IMR-90 (cell line): ENCODE measurements at regions not wholly inside any gene's neighbourhood (a gene's known extent, or its start where the extent isn't known, plus 50 kb on each side); places are given as distances from the start of the nearest gene placed in this dataset.

Experiments used
- ATAC-seq: fragments of 200-7000 bp; cut with Tn5 transposase; 2 replicates; pipeline ENCODE4 v1.9.1; 2020; ENCODE audit warnings: low read depth, mild to moderate bottlenecking, moderate library complexity
- BruUV-seq: library from RNA; stranded (reverse); fragments of 400-500 nt; replicated peaks from 2 replicates; lab custom pipeline; 2021; lab: Mats Ljungman, UMichigan
- CTCF ChIA-PET: fragments of 300-600 bp; formaldehyde crosslinking; extraction: SDS; loops from one replicate; lab custom pipeline; 2021; ENCODE audit warnings: antibody characterized with exemption; lab: Yijun Ruan, JAX
- POLR2A ChIA-PET: fragments of 300-600 bp; sonication (Branson Sonifier 250); formaldehyde crosslinking; loops from one replicate; lab custom pipeline; 2022; ENCODE audit warnings: antibody characterized with exemption; ENCODE audit not compliant: unreplicated experiment; lab: Charles Lee
- DNase-seq: peaks from one replicate; pipeline ENCODE4 v3.0.0; 2013
- H2AFZ ChIP-seq: replicated peaks from 2 replicates; pipeline ENCODE3; 2013; ENCODE audit warnings: low read length, mild to moderate bottlenecking; ENCODE audit not compliant: poor library complexity
- H2AK5ac ChIP-seq: 2 replicates; pipeline ENCODE4 v1.6.1; 2013; ENCODE audit warnings: low read depth, low read length, inconsistent platforms
- H2AK9ac ChIP-seq: replicated peaks from 2 replicates; pipeline ENCODE3; 2013; ENCODE audit warnings: mild to moderate bottlenecking, low read depth, low read length, moderate library complexity; ENCODE audit not compliant: poor library complexity
- H2BK120ac ChIP-seq: 2 replicates; pipeline ENCODE4 v1.6.1; 2013; ENCODE audit warnings: low read depth, low read length, inconsistent platforms
- H2BK15ac ChIP-seq: 3 replicates; pipeline ENCODE4 v1.6.1; 2013; ENCODE audit warnings: low read depth, low read length, inconsistent platforms
- H2BK20ac ChIP-seq: 2 replicates; pipeline ENCODE4 v1.6.1; 2013; ENCODE audit warnings: low read depth, mild to moderate bottlenecking, inconsistent platforms, low read length, moderate library complexity
- H2BK5ac ChIP-seq: 2 replicates; pipeline ENCODE4 v1.6.1; 2013; ENCODE audit warnings: mild to moderate bottlenecking, low read depth, low read length, inconsistent platforms; ENCODE audit not compliant: poor library complexity, severe bottlenecking
- H3K14ac ChIP-seq: replicated peaks from 2 replicates; pipeline ENCODE4 v1.6.1; 2013; ENCODE audit warnings: low read depth, low read length, inconsistent platforms
- H3K18ac ChIP-seq: 2 replicates; pipeline ENCODE4 v1.6.1; 2013; ENCODE audit warnings: low read depth, low read length, control low read depth
- H3K23ac ChIP-seq: 2 replicates; pipeline ENCODE4 v1.6.1; 2013; ENCODE audit warnings: low read depth, low read length, inconsistent platforms
- H3K27ac ChIP-seq: 2 replicates; pipeline ENCODE4 v1.5.1; 2013; ENCODE audit warnings: mild to moderate bottlenecking, control low read depth, low read length; ENCODE audit not compliant: insufficient read depth
- H3K27me3 ChIP-seq: 2 replicates; pipeline ENCODE4 v1.6.1; 2013; ENCODE audit warnings: low read length; ENCODE audit not compliant: control insufficient read depth, insufficient read depth
- H3K36me3 ChIP-seq: 2 replicates; pipeline ENCODE4 v1.6.1; 2013; ENCODE audit warnings: low read length, mixed read lengths; ENCODE audit not compliant: control insufficient read depth, insufficient read depth
- H3K4ac ChIP-seq: 2 replicates; pipeline ENCODE4 v1.6.1; 2013; ENCODE audit warnings: low read depth, low read length, inconsistent platforms
- H3K4me1 ChIP-seq: 2 replicates; pipeline ENCODE4 v1.6.1; 2013; ENCODE audit warnings: low read length, mixed read lengths; ENCODE audit not compliant: control insufficient read depth, insufficient read depth
- H3K4me2 ChIP-seq: 2 replicates; pipeline ENCODE4 v1.6.1; 2013; ENCODE audit warnings: low read depth, mild to moderate bottlenecking, control low read depth, low read length, moderate library complexity
- H3K4me3 ChIP-seq: 2 replicates; pipeline ENCODE4 v1.5.1; 2013; ENCODE audit warnings: low read depth, mild to moderate bottlenecking, control low read depth, low read length, moderate library complexity; ENCODE audit not compliant: insufficient read depth
- H3K56ac ChIP-seq: 2 replicates; pipeline ENCODE4 v1.6.1; 2013; ENCODE audit warnings: low read length, inconsistent platforms; ENCODE audit not compliant: insufficient read depth; ENCODE audit errors: extremely low read depth
- H3K79me1 ChIP-seq, 2 experiments: 2 replicates each; pipeline ENCODE4 v1.6.1; 2013; ENCODE audit warnings: low read length in 2 of 2, inconsistent platforms in 1 of 2, low read depth in 1 of 2
- H3K9ac ChIP-seq: 2 replicates; pipeline ENCODE4 v1.6.1; 2013; ENCODE audit warnings: low read depth, low read length, control low read depth
- H3K9me1 ChIP-seq: 2 replicates; pipeline ENCODE4 v1.6.1; 2013; ENCODE audit warnings: low read length, inconsistent platforms; ENCODE audit not compliant: insufficient read depth
- H3K9me3 ChIP-seq: 2 replicates; pipeline ENCODE4 v1.6.1; 2013; ENCODE audit warnings: low read length; ENCODE audit not compliant: control insufficient read depth, insufficient read depth
- H4K20me1 ChIP-seq: 2 replicates; pipeline ENCODE4 v1.6.1; 2013; ENCODE audit warnings: low read length, inconsistent platforms; ENCODE audit not compliant: insufficient read depth
- H4K5ac ChIP-seq: 2 replicates; pipeline ENCODE4 v1.6.1; 2013; ENCODE audit warnings: mild to moderate bottlenecking, low read depth, low read length, control low read depth
- H4K8ac ChIP-seq, 2 experiments: 2 replicates each; pipeline ENCODE4 v1.6.1; 2013; ENCODE audit warnings: low read depth in 2 of 2, low read length in 2 of 2, control low read depth in 1 of 2, inconsistent platforms in 1 of 2
- H4K91ac ChIP-seq: 2 replicates; pipeline ENCODE4 v1.6.1; 2013; ENCODE audit warnings: low read depth, low read length, inconsistent platforms; ENCODE audit not compliant: insufficient read depth
- MXI1 ChIP-seq: IDR thresholded peaks from 2 replicates; pipeline ENCODE4 v1.6.1; 2012; ENCODE audit warnings: low read depth, mild to moderate bottlenecking, low read length, moderate library complexity, borderline replicate concordance
- whole genome bisulfite sequencing, 2 experiments: methylation state at CpG; one replicate each; pipeline versions ENCODE4 v1.1.5 to v1.1.7; 2013; ENCODE audit warnings: missing lambda C conversion rate in 2 of 2; ENCODE audit not compliant: insufficient read length in 1 of 2; ENCODE audit errors: extremely low coverage in 2 of 2; 5-methylcytosine and 5-hydroxymethylcytosine counted together
- dilution Hi-C: fragments of 300-500 bp; cut with HindIII; formaldehyde crosslinking; loops from one replicate; pipeline ENCODE4 v1.14.3; 2018; ENCODE audit warnings: low sequenced_read_pairs; ENCODE audit not compliant: unreplicated experiment
- in situ Hi-C: fragments of 300-500 bp; cut with MboI; formaldehyde crosslinking; loops from 3 replicates; pipeline ENCODE4 v1.14.3; 2019; ENCODE audit warnings: low sequenced_read_pairs, inconsistent platforms, mixed read lengths
- intact Hi-C: fragments of 100-400 bp; cut with micrococcal nuclease; formaldehyde crosslinking; loops from 2 replicates; pipeline ENCODE4 v1.10.0; 2022

GRCh38 chr9:13878241-13878711 is 435.7 kb downstream of the NFIB start:
- no peaks in the 10 kb centered on the region for H3K27me3 ChIP-seq
- H2AK9ac ChIP-seq: no peak overlapping the region
- no peak overlapping the region for H3K4ac ChIP-seq
- no peak overlapping the region for H2BK5ac ChIP-seq
- H3K14ac ChIP-seq: no peak overlapping the region
- no peak overlapping the region for H2BK20ac ChIP-seq
- H3K23ac ChIP-seq: no peak overlapping the region
- H3K79me1 ChIP-seq: no peaks in the 10 kb centered on the region
- no peak overlapping the region for H3K56ac ChIP-seq
- no peak overlapping the region for H3K18ac ChIP-seq
- H2BK15ac ChIP-seq: no peak overlapping the region
- ChIA-PET CTCF (no interaction called here), POLR2A (no interaction called here)
- no peaks in the 10 kb centered on the region for H3K4me1 ChIP-seq
- no peak overlapping the region for H3K4me2 ChIP-seq
- TF ChIP-seq MXI1: no peak
- H4K5ac ChIP-seq: no peak overlapping the region
- dilution Hi-C loops (no loop called here), in situ Hi-C loops (no loop called here), intact Hi-C loops (no loop called here)
- no CpG with 5 or more reads among the region's 3 CpGs for WGBS, 2 experiments
- no TSS peak for BruUV-seq
- no peaks in the 10 kb centered on the region for H3K9me1 ChIP-seq
- H4K8ac ChIP-seq: no peak overlapping the region
- no peaks in the 10 kb centered on the region for H3K36me3 ChIP-seq
- no peak overlapping the region for H2BK120ac ChIP-seq
- H4K91ac ChIP-seq: no peak overlapping the region
- H3K9me3 ChIP-seq: no peaks in the 10 kb centered on the region; the same call in 1 of the 2 replicates
- no peaks in the 10 kb centered on the region for H4K20me1 ChIP-seq
- ATAC-seq (no peak), DNase-seq (no peak)
- H2AK5ac ChIP-seq: no peak overlapping the region
- no peak overlapping the region for H3K9ac ChIP-seq
- H3K4me3 ChIP-seq: no peak overlapping the region
- H2AFZ ChIP-seq: no peak overlapping the region
- no peak overlapping the region for H3K27ac ChIP-seq
